AG04450 (cell line): ENCODE measurements at regions not wholly inside any gene's neighbourhood (a gene's known extent, or its start where the extent isn't known, plus 50 kb on each side); places are given as distances from the start of the nearest gene placed in this dataset.

Experiments used
- CTCF ChIA-PET: fragments of 300-600, 350-600 bp; formaldehyde crosslinking; extraction: SDS; loops from one replicate; lab custom pipeline; 2022; ENCODE audit warnings: antibody characterized with exemption, inconsistent platforms; lab: Charles Lee
- POLR2A ChIA-PET: fragments of 350-600 bp; formaldehyde crosslinking; extraction: SDS; loops from one replicate; lab custom pipeline; 2021; ENCODE audit warnings: antibody characterized with exemption, inconsistent platforms; lab: Yijun Ruan, JAX
- DNase-seq: peaks from one replicate; pipeline ENCODE4 v3.0.0-alpha.2; 2011; ENCODE audit warnings: low read depth, low spot score
- H3K27ac ChIP-seq: one replicate; pipeline ENCODE4 v1.5.1; 2012; ENCODE audit warnings: low read depth, low read length, control low read depth
- H3K27me3 ChIP-seq: one replicate; pipeline ENCODE4 v1.6.0; 2012; ENCODE audit warnings: low read length; ENCODE audit not compliant: control insufficient read depth, insufficient read depth
- H3K4me3 ChIP-seq: 2 replicates; pipeline ENCODE4 v1.5.1; 2011; ENCODE audit warnings: mild to moderate bottlenecking, low read depth, low read length, control low read depth
- H3K9me3 ChIP-seq: 2 replicates; pipeline ENCODE4 v1.5.1; 2012; ENCODE audit warnings: low read length; ENCODE audit not compliant: control insufficient read depth, insufficient read depth
- TF ChIP-seq, protein P1 (sequence below): IDR thresholded peaks from 2 replicates; pipeline ENCODE4 v1.5.1; 2011; ENCODE audit warnings: low read depth, low read length, control low read depth, inconsistent platforms

GRCh38 chr3:72313308-72313707, 528.4 kb upstream of the PROK2 start:
- H3K9me3 ChIP-seq = no peaks in the 10 kb centered on the region; the same call in 1 of the 2 replicates
- no peaks in the 10 kb centered on the region for H3K27me3 ChIP-seq
- POLR2A ChIA-PET = no interaction called here
- no peak for DNase-seq
- no peak overlapping the region for H3K4me3 ChIP-seq
- no peak overlapping the region for H3K27ac ChIP-seq
- TF ChIP-seq, protein P1, sequence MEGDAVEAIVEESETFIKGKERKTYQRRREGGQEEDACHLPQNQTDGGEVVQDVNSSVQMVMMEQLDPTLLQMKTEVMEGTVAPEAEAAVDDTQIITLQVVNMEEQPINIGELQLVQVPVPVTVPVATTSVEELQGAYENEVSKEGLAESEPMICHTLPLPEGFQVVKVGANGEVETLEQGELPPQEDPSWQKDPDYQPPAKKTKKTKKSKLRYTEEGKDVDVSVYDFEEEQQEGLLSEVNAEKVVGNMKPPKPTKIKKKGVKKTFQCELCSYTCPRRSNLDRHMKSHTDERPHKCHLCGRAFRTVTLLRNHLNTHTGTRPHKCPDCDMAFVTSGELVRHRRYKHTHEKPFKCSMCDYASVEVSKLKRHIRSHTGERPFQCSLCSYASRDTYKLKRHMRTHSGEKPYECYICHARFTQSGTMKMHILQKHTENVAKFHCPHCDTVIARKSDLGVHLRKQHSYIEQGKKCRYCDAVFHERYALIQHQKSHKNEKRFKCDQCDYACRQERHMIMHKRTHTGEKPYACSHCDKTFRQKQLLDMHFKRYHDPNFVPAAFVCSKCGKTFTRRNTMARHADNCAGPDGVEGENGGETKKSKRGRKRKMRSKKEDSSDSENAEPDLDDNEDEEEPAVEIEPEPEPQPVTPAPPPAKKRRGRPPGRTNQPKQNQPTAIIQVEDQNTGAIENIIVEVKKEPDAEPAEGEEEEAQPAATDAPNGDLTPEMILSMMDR = no peak
- CTCF ChIA-PET = no interaction called here

DNA sequence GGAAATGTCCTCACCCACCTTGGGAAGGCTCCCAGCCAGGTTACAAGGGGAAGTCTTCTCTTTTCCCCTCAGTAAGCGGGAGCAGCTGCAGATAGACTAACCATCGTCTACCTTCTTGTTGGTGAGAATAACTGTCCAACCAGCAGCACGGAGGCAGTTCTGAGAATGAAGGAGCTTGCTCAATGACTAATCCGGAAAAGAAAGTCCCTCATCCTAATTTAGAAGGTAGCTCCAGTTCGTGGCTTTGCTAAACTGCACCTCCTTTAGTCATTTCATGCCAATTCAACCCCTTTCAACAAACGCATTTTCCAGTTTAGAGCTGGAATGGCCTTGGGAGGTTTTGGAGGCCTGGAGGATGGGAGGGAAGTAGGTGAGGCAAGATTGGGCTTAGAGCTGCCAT, 527.4 kb upstream of the PROK2 start:
- Histone ChIP-seq H3K9me3 (no peaks in the 10 kb centered on the region; the same call in 1 of the 2 replicates), H3K27me3 (no peaks in the 10 kb centered on the region), H3K27ac (no peak overlapping the region), H3K4me3 (no peak overlapping the region)
- ChIA-PET POLR2A (no interaction called here), CTCF (no interaction called here)
- TF ChIP-seq, protein P1 = no peak
- no peak for DNase-seq

- no peaks in the 10 kb centered on the region for H3K27me3 ChIP-seq
- no peaks in the 10 kb centered on the region; the same call in 1 of the 2 replicates for H3K9me3 ChIP-seq
- no peak overlapping the region for H3K4me3 ChIP-seq
- no peak for DNase-seq
- POLR2A ChIA-PET = no interaction called here
- no peak overlapping the region for H3K27ac ChIP-seq
- TF ChIP-seq, protein P1 = no peak
- CTCF ChIA-PET = no interaction called here
Observed at GRCh38 chr3:72311425-72311824, 526.5 kb upstream of the PROK2 start.

GRCh38 chr3:72310419-72311380, 525.8 kb upstream of the PROK2 start:
- peak overlapping the region; percentile 39 for H3K27ac ChIP-seq

More at GRCh38 chr3:72310419-72311380, 525.8 kb upstream of the PROK2 start:
- ChIA-PET CTCF (no interaction called here), POLR2A (interaction anchor here (0.7 kb wide), 1 partner anchor 16 kb away, joined by 3 read pairs; no protein-coding TSS in a partner anchor)
- TF ChIP-seq, protein P1 = no peak
- Histone ChIP-seq H3K4me3 (no peak overlapping the region), H3K9me3 (no peaks in the 10 kb centered on the region), H3K27me3 (no peaks in the 10 kb centered on the region)
- DNase-seq = peak; percentile 39
